ENCODE measurements at regions not wholly inside any gene's neighbourhood (a gene's known extent, or its start where the extent isn't known, plus 50 kb on each side); places are given as distances from the start of the nearest gene placed in this dataset.

GRCh38 chr14:38721822-38722431, 381.1 kb downstream of the SEC23A start:
- DNase-seq (ENCODE audit: low read depth) = no peak
- TF ChIP-seq, protein P1, sequence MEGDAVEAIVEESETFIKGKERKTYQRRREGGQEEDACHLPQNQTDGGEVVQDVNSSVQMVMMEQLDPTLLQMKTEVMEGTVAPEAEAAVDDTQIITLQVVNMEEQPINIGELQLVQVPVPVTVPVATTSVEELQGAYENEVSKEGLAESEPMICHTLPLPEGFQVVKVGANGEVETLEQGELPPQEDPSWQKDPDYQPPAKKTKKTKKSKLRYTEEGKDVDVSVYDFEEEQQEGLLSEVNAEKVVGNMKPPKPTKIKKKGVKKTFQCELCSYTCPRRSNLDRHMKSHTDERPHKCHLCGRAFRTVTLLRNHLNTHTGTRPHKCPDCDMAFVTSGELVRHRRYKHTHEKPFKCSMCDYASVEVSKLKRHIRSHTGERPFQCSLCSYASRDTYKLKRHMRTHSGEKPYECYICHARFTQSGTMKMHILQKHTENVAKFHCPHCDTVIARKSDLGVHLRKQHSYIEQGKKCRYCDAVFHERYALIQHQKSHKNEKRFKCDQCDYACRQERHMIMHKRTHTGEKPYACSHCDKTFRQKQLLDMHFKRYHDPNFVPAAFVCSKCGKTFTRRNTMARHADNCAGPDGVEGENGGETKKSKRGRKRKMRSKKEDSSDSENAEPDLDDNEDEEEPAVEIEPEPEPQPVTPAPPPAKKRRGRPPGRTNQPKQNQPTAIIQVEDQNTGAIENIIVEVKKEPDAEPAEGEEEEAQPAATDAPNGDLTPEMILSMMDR (IDR thresholded peaks at IDR 0.05; ENCODE audit: insufficient read depth, low read length, poor library complexity, severe bottlenecking) = peak; percentile 84
- Histone ChIP-seq H3K4me3 (ENCODE audit: low read depth, low read length) (no peak overlapping the region), H3K27me3 (ENCODE audit: control insufficient read depth, insufficient read depth, low read length) (no peaks in the 10 kb centered on the region), H3K36me3 (ENCODE audit: control insufficient read depth, insufficient read depth, low read length) (no peaks in the 10 kb centered on the region)

GRCh38 chr14:38718519-38718918, 384.5 kb downstream of the SEC23A start:
- TF ChIP-seq, protein P1 (IDR thresholded peaks at IDR 0.05; ENCODE audit: insufficient read depth, low read length, poor library complexity, severe bottlenecking) = no peak
- DNase-seq (ENCODE audit: low read depth) = no peak
- Histone ChIP-seq H3K4me3 (ENCODE audit: low read depth, low read length) (no peak overlapping the region), H3K36me3 (ENCODE audit: control insufficient read depth, insufficient read depth, low read length) (no peaks in the 10 kb centered on the region), H3K27me3 (ENCODE audit: control insufficient read depth, insufficient read depth, low read length) (no peaks in the 10 kb centered on the region)

DNA sequence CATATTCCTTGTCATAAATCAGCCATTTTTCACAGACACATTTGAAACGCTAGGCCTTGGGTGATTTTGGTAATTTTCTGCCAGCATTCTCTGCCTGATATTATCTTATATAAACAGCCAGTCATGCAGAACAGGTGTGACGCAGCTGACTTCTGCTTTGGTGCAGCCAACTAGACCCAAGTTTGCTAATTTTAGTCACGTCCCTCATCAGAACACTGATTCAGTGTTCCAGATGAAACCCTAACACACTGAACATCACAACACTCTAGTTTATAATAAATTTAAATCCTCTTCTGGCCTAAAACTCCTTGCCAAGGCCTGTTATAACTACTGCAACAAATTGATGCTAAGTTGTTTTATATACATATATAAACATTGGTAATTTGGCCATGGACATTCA, 386.1 kb downstream of the SEC23A start:
- H3K4me3 ChIP-seq (ENCODE audit: low read depth, low read length) = no peak overlapping the region
- H3K36me3 ChIP-seq (ENCODE audit: control insufficient read depth, insufficient read depth, low read length) = no peaks in the 10 kb centered on the region
- DNase-seq (ENCODE audit: low read depth) = peak; percentile 9
- TF ChIP-seq, protein P1 (IDR thresholded peaks at IDR 0.05; ENCODE audit: insufficient read depth, low read length, poor library complexity, severe bottlenecking) = no peak
- H3K27me3 ChIP-seq (ENCODE audit: control insufficient read depth, insufficient read depth, low read length) = no peaks in the 10 kb centered on the region

- no peak overlapping the region for H3K4me3 ChIP-seq (ENCODE audit: low read depth, low read length)
- no peaks in the 10 kb centered on the region for H3K27me3 ChIP-seq (ENCODE audit: control insufficient read depth, insufficient read depth, low read length)
- H3K36me3 ChIP-seq (ENCODE audit: control insufficient read depth, insufficient read depth, low read length) = no peaks in the 10 kb centered on the region
- TF ChIP-seq, protein P1 (IDR thresholded peaks at IDR 0.05; ENCODE audit: insufficient read depth, low read length, poor library complexity, severe bottlenecking) = no peak
- no peak for DNase-seq (ENCODE audit: low read depth)
Observed at GRCh38 chr14:38710881-38711280, 392.2 kb downstream of the SEC23A start.

- no peak overlapping the region for H3K4me3 ChIP-seq (ENCODE audit: low read depth, low read length)
Observed at GRCh38 chr14:38710196-38710595, 392.8 kb downstream of the SEC23A start.

More at GRCh38 chr14:38710196-38710595, 392.8 kb downstream of the SEC23A start:
- DNase-seq (ENCODE audit: low read depth) = no peak
- Histone ChIP-seq H3K27me3 (ENCODE audit: control insufficient read depth, insufficient read depth, low read length) (no peaks in the 10 kb centered on the region), H3K36me3 (ENCODE audit: control insufficient read depth, insufficient read depth, low read length) (no peaks in the 10 kb centered on the region)
- TF ChIP-seq, protein P1 (IDR thresholded peaks at IDR 0.05; ENCODE audit: insufficient read depth, low read length, poor library complexity, severe bottlenecking) = no peak

Data from kidney epithelial cell (primary cell).